ENCODE measurements at regions not wholly inside any gene's neighbourhood (a gene's known extent, or its start where the extent isn't known, plus 50 kb on each side); places are given as distances from the start of the nearest gene placed in this dataset.

DNA sequence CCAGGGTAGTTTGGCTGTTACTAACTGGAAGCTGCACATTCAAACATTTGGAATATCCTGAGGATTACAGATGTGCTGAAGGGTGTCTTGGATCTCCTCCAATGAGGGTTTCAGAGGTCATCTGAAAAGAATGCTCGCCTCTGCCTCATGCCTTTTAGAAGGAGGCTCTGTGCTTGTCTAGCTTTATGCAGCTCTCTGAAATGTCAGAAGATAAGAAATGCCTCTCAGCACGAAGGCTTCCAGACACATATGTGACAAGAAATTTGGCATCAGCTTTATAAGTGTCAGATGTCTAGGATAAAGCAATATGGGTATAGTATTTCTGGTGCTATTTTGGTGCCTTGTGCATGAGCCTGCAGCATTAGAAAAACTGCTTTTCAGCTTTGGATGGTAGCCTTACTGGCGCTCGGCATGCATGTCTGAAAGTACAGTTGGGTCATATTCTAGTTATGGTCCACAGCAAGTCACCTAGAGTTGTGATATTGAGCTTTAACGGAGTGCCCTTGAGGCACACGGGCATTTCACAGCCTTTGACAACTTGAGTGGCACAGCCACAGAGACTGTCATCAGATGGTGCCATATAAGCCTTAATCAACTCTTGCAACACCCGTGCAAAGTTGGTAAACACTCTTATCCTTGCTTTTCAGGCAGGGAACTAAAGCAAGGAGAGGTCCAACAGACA is 70.8 kb upstream of the PGRMC2 start (continued):
- TF ChIP-seq, protein P1, sequence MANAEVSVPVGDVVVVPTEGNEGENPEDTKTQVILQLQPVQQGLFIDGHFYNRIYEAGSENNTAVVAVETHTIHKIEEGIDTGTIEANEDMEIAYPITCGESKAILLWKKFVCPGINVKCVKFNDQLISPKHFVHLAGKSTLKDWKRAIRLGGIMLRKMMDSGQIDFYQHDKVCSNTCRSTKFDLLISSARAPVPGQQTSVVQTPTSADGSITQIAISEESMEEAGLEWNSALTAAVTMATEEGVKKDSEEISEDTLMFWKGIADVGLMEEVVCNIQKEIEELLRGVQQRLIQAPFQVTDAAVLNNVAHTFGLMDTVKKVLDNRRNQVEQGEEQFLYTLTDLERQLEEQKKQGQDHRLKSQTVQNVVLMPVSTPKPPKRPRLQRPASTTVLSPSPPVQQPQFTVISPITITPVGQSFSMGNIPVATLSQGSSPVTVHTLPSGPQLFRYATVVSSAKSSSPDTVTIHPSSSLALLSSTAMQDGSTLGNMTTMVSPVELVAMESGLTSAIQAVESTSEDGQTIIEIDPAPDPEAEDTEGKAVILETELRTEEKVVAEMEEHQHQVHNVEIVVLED (CRISPR knock-in tag; IDR thresholded peaks at IDR 0.05), result no peak
- TF ChIP-seq, protein P2, sequence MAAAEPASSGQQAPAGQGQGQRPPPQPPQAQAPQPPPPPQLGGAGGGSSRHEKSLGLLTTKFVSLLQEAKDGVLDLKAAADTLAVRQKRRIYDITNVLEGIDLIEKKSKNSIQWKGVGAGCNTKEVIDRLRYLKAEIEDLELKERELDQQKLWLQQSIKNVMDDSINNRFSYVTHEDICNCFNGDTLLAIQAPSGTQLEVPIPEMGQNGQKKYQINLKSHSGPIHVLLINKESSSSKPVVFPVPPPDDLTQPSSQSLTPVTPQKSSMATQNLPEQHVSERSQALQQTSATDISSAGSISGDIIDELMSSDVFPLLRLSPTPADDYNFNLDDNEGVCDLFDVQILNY (CRISPR knock-in tag; IDR thresholded peaks at IDR 0.05), result no peak
- TF ChIP-seq ZNF324 (CRISPR knock-in tag; IDR thresholded peaks at IDR 0.05) (no peak), CHD2 (IDR thresholded peaks at IDR 0.05; ENCODE audit: low read depth, low read length) (no peak), BACH1 (tag; IDR thresholded peaks at IDR 0.05) (no peak), ARID1B (IDR thresholded peaks at IDR 0.05) (peak; percentile 37; the same call in 1 of the 2 replicates), CBFB (CRISPR knock-in tag; IDR thresholded peaks at IDR 0.05) (no peak)
- TF ChIP-seq, protein P3, sequence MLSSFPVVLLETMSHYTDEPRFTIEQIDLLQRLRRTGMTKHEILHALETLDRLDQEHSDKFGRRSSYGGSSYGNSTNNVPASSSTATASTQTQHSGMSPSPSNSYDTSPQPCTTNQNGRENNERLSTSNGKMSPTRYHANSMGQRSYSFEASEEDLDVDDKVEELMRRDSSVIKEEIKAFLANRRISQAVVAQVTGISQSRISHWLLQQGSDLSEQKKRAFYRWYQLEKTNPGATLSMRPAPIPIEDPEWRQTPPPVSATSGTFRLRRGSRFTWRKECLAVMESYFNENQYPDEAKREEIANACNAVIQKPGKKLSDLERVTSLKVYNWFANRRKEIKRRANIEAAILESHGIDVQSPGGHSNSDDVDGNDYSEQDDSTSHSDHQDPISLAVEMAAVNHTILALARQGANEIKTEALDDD (IDR thresholded peaks at IDR 0.05), result no peak
